Hippocampal formation (tissue), 2 donors: ENCODE measurements at regions not wholly inside any gene's neighbourhood (a gene's known extent, or its start where the extent isn't known, plus 50 kb on each side); places are given as distances from the start of the nearest gene placed in this dataset.
A peak's percentile ranks its signal among the peaks of the same experiment; 100 is the strongest.

Source experiments
- DNase-seq, 2 donors: peaks; one replicate each; lab custom pipeline; 2025; lab: John Stamatoyannopoulos, UW

DNA sequence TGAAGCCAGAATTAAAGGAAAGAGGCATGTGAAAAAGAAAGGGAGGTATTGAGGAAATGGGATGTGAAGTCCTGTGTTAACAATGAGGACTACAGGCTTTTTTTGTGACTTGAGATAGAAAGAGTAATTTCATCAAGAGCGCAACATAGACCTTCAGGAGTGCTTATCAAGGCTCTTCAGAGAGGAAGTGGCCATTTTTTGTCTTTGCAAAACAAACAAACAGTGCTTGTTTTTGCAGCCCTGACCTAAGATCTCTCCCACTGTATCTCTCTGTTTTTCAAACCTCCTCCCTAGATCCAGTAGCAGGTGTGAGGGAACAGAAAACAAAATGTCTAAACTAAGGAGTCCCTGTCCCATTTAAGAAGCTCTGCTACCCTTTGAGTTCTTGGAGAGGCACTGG lies 710.3 kb upstream of the MARCKS start:
- DNase-seq: no peak

DNA sequence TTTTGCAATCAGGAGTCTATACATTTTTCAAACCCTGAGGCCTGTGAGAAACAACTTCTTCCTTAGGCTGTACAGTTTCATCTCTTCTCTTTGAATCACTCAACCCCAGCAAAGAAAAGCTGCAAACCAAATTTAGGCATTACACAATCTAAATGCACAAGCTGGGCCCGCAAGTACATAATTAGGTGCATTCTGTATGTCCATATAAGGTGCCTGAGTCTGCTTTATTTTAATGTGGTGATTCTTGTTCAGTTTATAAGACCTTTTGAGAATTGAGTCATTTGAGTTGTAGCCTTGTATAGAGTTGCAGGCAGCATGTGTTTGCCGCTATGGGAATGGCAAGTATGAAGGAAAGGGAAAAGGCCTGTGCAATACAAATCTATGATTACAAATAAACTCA lies 709.6 kb upstream of the MARCKS start:
- DNase-seq: no peak

DNA sequence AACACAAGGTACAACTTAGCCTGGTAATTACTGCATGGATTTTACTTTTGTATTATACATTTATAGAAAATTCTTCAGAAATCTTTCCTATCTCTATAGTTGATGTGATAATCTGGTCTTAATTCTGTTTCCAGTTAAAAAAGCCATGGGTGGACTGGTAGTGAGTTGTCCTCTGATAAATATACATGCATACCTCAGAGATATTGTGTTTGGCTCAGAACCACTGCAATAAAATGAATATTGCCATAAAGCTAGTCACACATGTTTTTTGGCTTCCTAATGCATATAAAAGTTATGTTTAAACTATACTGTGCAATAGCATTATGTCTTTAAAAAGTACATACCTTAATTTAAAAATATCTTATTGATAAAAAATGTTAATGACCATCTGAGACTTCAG lies 708.6 kb upstream of the MARCKS start:
- DNase-seq: no peak

DNA sequence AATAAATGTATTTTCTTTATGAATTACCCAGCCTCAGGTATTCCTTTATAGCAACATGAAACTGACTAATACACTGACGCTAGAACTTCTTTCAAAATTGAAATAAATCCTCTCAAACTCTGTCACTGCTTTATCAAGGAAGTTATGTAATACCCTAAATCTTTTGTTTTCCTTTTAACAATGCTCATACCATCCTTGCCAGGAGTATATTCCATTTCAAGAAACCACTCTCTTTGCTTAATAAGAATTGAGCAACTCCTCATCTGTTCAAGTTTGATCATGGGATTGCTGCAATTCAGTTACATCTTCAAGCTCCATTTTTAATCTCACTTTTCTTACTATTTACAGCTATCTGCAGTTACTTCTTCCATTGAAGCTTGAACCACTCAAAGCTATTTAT lies 707.6 kb upstream of the MARCKS start:
- no peak for DNase-seq

DNA sequence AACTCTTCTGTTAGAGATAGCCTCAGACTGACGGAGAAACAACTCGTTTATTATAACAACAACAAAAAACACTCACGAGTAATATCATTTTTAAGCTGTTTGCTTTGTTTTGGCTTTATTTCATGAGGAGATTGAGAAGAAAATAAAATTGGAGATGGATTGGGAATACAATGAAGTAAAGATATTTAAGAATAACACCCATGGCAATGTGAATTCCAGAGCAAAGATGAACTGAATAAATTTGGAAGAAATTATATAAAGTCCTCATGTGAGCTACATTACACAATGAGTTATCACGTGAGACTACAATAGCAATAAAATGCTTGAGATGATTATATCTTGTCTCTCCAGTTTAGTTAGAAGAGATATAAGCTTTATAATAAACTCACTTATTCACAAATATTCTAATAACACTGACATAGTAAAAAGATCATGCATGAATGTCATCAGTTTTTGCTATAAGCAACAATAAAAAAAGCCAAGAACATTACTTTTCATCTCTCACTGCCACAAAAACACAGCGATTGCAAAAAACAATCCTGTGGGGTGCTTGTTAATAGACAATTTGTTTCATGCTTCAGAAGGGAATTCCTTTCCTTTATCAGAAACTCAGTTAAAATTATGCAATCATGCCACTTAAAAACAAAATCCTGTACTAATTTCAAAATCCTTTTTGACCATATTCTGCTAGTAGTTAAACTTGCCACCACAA lies 696.7 kb upstream of the MARCKS start:
- DNase-seq: no peak

DNA sequence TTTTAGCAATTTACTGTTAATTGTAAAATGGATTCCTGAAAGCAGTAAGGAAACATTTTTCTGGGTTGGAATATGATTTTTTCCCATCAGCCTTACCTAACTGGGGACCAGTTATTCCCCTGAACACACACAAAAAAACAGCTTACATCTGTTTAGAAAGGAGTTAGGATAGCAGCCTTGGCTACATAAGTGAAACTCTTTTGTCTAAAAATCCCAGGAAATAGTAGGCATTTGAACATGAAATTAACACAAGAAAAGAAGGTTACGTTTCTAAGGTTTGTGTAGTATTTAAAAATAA lies 696.2 kb upstream of the MARCKS start:
- DNase-seq: no peak

DNA sequence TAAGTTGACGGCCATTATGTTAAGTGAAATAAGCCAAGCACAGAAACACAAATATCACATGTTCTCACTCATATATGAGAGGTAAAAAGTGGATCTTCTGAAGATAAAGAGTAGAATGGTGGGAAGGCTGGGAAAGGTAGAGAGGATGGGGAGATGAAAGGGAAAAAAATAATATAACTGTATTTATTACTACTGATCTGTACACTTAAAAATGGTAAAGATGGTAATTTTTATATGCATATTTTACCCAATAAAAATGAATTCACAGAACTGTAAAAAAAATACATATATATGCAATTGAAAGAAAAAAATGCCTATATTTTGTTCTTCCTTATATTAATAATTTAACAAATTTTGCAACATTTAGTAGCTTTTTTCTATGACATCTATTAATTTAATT lies 694.4 kb upstream of the MARCKS start:
- no peak for DNase-seq

DNA sequence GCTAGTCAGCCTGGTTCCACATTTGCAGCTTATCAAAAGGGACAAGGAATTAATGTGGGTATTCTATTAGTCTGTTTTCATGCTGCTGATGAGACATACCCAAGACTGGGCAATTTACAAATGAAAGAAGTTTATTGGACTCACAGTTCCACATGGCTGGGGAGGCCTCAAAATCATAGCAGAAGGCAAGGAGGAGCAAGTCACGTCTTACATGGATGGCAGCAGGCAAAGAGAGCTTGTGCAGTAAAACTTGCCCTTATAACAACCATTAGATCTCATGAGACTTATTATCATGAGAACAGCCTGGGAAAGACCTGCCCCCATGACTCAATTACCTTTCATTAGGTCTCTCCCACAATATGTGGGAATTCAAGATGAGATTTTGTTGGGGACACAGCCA lies 689.1 kb upstream of the MARCKS start:
- no peak for DNase-seq

DNA sequence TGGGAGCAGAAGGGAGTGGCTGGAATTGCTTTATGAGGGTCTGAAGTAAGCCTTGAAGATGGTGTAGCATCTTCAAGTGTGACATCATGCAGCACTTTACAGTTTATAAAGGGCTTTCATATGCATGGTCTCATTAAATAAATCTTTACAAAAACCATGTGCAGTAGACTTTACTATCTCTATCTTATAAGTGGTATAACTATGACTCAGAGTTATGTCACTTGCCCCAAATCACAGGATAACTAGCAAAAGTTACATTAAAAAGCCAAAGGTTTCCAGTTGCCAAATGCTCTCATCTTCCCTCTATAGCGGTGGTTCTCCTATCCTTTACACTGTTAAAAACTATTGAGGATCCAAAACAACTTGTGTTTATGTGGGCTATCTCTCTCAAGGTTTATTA lies 687.7 kb upstream of the MARCKS start:
- DNase-seq: no peak

DNA sequence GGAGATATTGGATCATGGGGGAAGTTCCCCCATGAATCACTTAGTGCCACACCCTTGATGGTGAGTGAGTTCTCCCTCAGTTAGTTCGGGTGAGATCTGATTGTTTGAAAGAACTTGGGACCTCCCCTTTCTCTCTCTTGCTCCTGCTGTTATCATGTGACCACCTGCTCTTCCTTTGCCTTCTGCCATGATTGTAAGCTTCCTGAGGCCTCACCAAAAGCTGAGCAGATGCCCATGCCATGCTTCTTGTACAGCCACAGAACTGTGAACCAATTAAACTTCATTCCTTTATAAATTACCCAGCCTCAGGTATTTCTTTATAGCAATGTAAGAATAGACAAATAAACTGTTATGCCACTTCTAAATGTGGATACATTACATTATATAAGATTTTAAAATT lies 686.7 kb upstream of the MARCKS start:
- no peak for DNase-seq

DNA sequence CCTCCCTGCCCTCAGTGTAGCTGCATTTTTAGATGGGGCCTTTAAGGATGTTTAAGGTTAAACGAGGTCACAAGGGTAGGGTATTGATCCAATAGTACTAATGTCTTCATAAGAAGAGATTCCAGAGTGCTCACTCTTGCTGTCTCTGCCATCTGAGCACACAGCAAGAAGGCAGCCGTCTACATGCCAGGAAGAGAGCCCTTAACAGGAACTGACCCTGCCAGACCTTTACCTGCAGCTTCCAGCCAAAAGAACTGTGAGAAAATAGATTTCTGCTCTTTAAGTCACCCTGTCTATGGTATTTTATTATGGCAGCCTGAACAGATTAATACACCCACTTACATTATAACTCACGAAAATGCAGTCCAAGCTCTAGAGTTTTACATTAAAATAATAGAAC lies 685.3 kb upstream of the MARCKS start:
- no peak for DNase-seq

DNA sequence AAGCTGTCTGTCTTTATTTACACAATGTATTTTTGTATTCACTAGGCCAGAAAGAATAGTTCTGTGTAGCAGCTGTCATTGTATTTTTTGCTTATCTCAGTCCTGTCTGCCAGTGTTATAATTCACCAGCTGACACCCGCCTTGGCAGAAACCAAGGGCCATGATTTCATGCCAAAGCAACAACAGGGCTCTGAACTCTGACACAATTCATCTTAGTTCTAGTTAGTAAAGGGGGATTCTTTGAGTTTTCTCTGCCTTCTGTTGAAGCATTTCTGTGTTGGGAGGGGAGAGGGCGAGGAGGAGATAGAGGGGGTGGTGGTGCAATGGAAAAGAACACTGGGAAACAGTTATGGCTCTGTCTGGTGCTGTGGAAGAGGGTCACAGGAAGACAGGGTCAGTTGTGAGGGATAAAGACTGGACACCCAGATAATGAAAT lies 684.6 kb upstream of the MARCKS start:
- DNase-seq: peak; percentile 77 to 96

DNA sequence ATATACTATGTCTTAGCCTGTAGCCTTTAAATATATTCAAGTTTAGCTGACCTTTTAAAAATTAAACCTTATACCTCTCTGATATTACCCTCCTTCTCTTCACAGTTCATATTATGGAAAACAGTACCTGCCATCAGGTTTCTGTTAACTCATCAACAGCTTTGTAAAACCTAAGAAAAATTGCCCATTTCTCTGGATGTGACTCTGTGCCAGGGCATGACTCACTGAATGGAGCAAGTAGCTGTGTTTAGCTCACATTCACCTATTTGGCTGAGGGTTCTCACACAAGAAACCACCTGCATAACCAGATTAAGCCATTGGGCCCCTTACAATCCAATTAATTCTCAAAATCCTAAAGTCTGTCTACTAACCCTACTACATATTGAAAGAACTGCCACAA lies 678.8 kb upstream of the MARCKS start:
- DNase-seq: no peak

DNA sequence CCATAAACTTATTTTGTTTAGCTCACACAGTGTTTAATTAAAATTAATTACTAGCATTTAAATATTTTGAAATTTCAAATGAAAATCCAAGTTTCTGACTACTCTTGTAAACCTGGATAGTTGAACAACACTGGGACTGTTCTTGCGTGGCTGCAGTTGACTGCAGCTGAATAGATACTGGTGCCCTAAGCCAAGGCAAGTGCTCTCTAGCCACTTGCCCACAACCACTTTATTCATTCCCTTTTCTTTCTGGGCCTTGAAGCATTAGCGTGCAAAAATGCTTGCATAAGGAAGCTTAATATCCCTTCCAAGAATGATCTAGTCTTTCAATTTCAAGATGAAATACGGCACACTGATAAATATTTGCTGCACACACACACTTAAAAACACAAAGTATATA lies 676.0 kb upstream of the MARCKS start:
- peak in 1 of 2 donors; percentile 46 for DNase-seq

DNA sequence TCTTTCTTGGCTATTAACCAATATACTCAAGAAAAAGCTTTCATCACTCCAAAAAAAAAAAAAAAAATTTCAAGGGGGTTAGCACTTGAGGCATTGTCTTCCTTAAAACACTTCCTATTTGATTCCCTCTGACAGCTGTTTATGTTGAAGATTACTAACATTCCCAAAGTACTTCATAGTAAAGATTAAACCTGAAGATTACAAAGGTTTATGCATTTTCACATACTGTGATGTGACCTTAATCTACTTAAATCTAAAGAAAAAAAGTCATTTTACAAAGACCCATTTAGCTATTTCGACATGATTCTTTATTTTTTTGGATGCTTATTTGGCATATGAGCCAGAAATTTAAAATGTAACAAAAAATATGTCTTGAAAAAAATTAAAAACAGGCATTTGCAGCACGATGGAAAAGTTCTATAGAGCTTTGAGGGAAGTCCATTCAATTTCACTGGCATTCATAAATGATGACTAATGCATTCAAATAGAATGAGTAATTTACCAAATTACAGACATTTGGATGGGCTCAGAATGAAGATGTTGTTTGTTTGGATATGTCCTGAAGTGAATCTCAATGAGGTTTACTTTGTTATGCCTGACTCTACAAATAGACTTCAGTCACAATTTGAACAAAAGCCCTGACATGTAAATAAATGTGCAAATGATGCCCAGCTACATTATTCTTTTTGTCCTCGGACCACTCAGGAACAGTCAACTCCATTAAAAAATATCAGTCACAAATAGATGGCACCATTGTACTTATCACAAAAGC lies 674.6 kb upstream of the MARCKS start:
- DNase-seq: peak in 1 of 2 donors; percentile 59

DNA sequence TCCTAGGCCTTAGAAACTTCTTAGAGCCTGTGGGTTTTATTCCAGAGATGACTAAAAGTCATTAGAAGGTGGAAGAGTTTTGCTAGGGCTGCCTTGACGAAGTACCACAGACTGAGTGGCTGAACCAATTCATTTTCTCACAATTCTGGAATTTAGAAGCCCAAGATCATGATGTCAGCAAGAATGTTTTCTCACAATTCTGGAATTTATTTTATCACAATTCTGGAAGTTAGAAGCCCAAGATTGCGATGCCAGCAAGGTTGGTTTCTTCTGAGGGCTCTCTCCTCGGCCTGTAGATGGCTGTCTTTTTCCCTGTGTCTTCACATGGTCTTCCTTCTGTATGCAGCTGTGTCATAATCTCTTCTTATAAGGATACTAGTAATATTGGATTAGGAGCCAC lies 672.9 kb upstream of the MARCKS start:
- no peak for DNase-seq

DNA sequence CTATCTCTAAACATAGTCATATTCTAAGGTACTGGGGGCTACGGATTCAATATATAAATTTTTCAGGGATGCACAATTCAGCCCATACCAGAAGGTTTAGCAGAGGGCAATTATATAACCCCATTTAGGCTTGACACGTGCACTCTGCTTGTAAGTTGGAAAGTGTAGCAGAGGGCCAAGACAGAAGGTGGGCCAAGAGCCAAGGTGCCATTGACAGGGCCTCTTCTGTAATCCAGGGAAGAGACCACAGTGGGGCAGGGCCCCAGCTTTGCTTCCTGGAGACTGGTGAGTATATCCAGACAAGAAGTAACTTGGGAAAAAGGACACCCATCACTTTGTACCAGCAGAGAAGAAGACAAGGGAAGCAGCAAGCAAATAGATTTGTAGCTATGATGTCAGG lies 672.4 kb upstream of the MARCKS start:
- no peak for DNase-seq

DNA sequence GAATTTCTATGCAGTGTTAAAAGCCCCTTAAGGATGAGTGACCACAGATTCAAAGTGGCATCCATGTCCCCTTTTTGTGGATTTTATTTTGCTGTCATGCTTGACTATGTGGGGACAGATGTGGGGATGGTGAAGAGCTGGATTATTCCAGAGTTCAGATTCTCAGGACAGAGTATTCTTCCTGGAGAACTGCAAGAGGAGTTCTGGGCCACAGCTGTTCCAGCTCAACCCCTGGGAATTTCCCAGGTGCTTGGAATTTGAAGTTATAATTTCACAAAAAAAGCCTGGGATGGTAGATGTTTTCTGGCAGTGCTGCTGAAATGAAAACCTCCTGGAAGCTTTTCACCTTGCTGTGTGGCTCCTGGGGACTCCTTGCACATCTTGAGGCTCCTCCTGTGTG lies 671.8 kb upstream of the MARCKS start:
- DNase-seq: no peak

DNA sequence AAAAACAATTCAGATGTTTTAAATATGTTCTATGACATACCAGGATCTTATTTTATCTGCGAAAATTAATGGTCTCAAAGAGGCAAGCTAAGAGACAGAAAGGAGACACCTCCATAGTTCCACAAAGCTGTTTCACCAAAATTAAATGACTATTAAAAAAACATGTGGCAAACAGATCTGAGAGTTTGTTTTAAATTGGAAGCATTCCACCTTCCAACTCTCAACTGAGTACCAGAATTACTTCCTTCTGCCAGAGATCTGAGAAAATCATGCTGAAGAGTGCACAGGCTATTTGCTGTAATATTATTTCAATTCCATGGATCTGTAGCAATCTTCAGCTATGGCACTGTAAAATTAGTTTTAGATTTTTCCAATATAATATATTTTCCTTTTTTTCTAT lies 669.5 kb upstream of the MARCKS start:
- DNase-seq: no peak

DNA sequence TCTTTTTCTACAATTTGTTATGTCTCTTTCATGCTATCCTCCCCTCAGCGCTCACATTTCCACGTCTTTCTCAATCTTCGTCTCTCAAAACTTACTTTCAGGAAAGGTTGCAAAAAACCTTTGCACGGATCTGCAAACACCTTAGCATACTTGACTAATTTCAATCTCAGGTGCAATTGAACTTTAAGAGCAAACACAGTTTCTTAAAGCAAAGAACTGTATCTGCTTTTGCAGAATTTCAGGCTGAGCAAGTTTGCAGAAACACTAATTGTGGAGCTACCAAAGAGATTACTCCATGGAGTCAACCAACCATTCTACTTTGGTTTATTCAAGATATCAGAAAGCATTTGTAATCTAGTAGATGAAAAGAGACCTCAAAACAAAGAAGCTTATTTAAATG lies 668.2 kb upstream of the MARCKS start:
- no peak for DNase-seq

DNA sequence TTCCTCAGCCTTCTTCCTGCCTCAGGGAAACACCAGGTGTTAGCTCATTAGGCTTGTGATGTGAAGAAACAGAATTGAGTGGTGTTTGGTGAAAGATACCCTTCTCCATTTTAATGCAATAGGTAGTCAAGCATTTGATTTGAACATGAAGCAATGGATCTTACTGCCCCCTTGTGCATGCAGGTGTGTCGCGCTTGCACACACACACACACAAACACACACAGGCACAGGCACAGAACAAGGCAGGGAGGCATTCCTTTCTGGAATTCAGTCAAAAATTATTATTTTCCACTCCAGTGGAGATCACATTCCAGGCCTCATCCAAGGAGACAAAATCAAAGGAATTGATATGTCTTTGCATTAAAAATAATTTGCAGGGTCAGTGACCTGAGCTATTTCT lies 667.0 kb upstream of the MARCKS start:
- no peak for DNase-seq

DNA sequence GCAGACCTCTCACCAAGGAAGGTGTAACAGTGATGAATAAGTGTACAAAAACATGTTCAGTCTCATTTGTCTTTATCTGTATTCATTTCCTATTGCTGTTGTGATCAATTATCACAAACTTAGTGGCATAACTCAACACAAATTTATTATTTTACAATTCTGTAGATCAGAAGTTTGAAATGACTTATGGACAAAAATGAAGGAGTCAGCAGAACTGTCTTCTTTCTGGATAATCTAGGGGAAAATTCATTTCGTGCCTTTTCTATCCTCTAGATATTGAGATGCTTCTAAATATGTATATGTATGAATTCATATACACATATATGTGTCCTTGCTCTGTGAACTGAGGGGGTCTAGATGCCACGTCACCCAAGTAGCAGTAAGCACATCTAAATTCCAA lies 663.1 kb upstream of the MARCKS start:
- no peak for DNase-seq

DNA sequence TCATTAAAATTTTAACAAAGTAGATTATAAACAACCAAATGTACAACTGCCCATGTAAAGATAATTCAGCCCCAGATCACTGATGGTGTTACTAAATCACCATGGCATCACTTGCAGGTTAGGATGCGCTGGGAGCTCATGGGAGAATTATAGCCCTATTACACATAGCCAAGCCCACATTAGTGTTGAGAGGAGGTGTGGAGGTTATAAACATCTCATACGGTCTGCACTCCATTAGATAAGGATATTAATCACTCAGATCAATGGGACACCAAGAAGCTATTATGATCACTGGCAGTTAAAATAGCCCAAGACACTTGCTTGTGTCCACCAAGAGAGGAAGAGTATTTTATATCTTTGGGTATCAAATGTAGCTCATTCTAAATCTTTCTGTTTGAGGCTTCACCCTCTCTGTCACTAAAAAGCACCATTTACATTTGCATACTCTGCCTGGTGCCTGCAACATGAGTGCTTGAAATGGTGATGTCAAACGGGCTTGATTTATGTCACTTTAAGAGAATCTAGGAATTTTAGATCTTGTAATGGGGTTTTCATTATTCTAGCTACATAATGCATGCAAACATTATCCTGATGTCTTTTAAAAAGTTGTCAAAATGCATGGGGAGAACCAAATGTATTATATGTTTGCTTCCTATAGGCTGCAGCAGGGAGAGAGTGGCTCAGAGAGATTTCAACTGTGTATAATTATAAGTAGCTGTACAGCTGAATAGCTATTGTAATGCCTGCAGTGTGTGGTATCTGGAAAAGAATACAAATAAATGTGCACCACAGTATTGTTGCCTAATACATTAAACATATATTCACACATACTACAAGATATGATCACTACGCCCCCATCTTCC lies 654.1 kb upstream of the MARCKS start:
- DNase-seq: no peak
